Ishikawa (cell line): ENCODE measurements at regions not wholly inside any gene's neighbourhood (a gene's known extent, or its start where the extent isn't known, plus 50 kb on each side); places are given as distances from the start of the nearest gene placed in this dataset.

ENCODE experiments used
- CEBPB ChIP-seq: IDR thresholded peaks from 2 replicates; pipeline ENCODE4 v1.6.1; 2012
- CREB1 ChIP-seq: IDR thresholded peaks from 2 replicates; pipeline ENCODE4 v1.6.1; 2012; ENCODE audit warnings: low read depth
- EGR1 ChIP-seq: IDR thresholded peaks from 2 replicates; pipeline ENCODE4 v1.6.1; 2012
- EP300 ChIP-seq: IDR thresholded peaks from 2 replicates; pipeline ENCODE4 v1.6.1; 2012; ENCODE audit warnings: borderline replicate concordance
- FOXM1 ChIP-seq: IDR thresholded peaks from 2 replicates; pipeline ENCODE4 v1.6.1; 2012; ENCODE audit warnings: low read depth, borderline replicate concordance
- NFIC ChIP-seq: IDR thresholded peaks from 2 replicates; pipeline ENCODE4 v1.6.1; 2012
- RAD21 ChIP-seq: IDR thresholded peaks from 2 replicates; pipeline ENCODE4 v1.6.1; 2012; ENCODE audit warnings: low read depth
- TAF1 ChIP-seq: IDR thresholded peaks from 2 replicates; pipeline ENCODE4 v1.6.1; 2012; ENCODE audit warnings: low read depth, mild to moderate bottlenecking
- TCF12 ChIP-seq: IDR thresholded peaks from 2 replicates; pipeline ENCODE4 v1.6.1; 2012; ENCODE audit warnings: low read depth
- TEAD4 ChIP-seq: IDR thresholded peaks from 2 replicates; pipeline ENCODE4 v1.6.1; 2012
- YY1 ChIP-seq: IDR thresholded peaks from 2 replicates; pipeline ENCODE4 v1.6.1; 2012; ENCODE audit warnings: low read depth
- ZBTB7A ChIP-seq: IDR thresholded peaks from 2 replicates; pipeline ENCODE4 v1.6.1; 2012; ENCODE audit warnings: low read depth
- TF ChIP-seq, protein P1 (sequence below): IDR thresholded peaks from 2 replicates; pipeline ENCODE4 v1.6.1; 2012
- TF ChIP-seq, protein P2 (sequence below): IDR thresholded peaks from 2 replicates; pipeline ENCODE4 v1.6.1; 2012
- TF ChIP-seq, protein P3 (sequence below): IDR thresholded peaks from 2 replicates; pipeline ENCODE4 v1.6.1; 2012; ENCODE audit warnings: low read depth, mild to moderate bottlenecking

DNA sequence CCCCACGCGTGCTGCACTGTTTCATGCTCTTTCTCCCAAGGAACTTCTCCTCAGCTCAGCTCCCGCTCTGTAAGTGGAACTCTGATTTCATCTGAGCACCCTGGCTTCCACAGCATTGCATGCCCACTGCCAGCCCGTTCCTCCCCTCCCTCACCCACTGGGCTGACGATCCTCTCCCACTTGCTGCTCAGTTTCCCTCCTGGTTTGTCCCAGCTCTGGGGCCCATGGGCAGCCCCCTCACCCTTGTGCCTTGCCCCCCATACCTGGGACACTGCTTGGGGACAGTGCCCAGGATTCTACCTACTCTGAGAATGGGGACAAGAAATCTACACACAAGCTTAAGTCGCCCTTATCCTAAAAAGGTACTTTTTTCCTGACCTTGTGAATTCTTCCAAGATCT, 115.9 kb upstream of the C1QTNF9B start:
- TF ChIP-seq CREB1, result no peak
- TF ChIP-seq, protein P1, sequence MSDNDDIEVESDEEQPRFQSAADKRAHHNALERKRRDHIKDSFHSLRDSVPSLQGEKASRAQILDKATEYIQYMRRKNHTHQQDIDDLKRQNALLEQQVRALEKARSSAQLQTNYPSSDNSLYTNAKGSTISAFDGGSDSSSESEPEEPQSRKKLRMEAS, result no peak

DNA sequence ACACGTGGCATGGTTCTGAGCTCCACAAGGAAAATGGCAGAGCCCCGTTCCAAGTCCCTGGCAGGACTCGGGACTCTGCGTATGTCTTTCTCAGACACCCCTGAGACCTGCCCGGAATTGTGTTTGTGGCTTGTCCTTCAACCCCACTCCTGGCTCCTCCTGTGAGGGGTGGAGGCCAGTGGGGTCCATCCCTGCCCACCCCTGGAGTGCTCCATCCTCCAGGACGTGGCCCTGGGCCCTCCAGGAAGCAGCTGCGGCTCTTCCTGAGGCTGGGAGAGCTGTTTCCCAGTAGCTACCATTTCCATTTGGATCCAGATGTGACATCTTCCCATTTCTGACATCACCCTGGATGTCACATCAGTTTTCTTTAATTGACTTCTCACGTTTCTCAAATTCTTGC, 118.7 kb upstream of the C1QTNF9B start:
- no peak for TF ChIP-seq TCF12
- no peak for TF ChIP-seq YY1
- no peak for TF ChIP-seq EGR1
- TF ChIP-seq FOXM1, result no peak
- TF ChIP-seq RAD21, result no peak
- TF ChIP-seq CREB1, result no peak
- no peak for TF ChIP-seq ZBTB7A
- TF ChIP-seq CEBPB, result no peak
- TF ChIP-seq, protein P2, sequence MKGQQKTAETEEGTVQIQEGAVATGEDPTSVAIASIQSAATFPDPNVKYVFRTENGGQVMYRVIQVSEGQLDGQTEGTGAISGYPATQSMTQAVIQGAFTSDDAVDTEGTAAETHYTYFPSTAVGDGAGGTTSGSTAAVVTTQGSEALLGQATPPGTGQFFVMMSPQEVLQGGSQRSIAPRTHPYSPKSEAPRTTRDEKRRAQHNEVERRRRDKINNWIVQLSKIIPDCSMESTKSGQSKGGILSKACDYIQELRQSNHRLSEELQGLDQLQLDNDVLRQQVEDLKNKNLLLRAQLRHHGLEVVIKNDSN, result no peak
- TF ChIP-seq EP300, result no peak
- no peak for TF ChIP-seq NFIC
- TF ChIP-seq TEAD4, result no peak
- TF ChIP-seq, protein P3, sequence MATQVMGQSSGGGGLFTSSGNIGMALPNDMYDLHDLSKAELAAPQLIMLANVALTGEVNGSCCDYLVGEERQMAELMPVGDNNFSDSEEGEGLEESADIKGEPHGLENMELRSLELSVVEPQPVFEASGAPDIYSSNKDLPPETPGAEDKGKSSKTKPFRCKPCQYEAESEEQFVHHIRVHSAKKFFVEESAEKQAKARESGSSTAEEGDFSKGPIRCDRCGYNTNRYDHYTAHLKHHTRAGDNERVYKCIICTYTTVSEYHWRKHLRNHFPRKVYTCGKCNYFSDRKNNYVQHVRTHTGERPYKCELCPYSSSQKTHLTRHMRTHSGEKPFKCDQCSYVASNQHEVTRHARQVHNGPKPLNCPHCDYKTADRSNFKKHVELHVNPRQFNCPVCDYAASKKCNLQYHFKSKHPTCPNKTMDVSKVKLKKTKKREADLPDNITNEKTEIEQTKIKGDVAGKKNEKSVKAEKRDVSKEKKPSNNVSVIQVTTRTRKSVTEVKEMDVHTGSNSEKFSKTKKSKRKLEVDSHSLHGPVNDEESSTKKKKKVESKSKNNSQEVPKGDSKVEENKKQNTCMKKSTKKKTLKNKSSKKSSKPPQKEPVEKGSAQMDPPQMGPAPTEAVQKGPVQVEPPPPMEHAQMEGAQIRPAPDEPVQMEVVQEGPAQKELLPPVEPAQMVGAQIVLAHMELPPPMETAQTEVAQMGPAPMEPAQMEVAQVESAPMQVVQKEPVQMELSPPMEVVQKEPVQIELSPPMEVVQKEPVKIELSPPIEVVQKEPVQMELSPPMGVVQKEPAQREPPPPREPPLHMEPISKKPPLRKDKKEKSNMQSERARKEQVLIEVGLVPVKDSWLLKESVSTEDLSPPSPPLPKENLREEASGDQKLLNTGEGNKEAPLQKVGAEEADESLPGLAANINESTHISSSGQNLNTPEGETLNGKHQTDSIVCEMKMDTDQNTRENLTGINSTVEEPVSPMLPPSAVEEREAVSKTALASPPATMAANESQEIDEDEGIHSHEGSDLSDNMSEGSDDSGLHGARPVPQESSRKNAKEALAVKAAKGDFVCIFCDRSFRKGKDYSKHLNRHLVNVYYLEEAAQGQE, result no peak
- TF ChIP-seq, protein P1, result no peak
- TF ChIP-seq TAF1, result no peak

DNA sequence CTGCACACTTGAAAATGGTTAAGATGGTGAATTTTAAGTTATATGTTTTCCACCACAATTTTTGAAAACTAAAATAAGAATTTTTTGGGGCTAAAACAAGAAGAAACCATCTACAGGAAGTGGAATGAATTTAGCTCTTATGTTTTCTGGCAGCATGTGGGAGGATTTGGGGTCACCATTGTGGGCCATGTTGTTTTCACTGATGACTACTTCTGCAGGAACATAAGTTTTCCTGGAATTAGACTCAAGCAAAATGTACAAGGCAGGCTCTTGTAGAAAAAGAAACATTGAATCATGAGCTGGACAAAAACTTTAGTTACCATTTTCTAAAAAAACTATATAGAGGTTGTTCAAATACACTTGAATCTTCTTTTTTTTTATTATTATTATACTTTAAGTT, 125.3 kb upstream of the C1QTNF9B start:
- TF ChIP-seq, protein P3, result no peak
- TF ChIP-seq, protein P2, result no peak
- TF ChIP-seq RAD21 (no peak), TAF1 (no peak), TCF12 (no peak)

DNA sequence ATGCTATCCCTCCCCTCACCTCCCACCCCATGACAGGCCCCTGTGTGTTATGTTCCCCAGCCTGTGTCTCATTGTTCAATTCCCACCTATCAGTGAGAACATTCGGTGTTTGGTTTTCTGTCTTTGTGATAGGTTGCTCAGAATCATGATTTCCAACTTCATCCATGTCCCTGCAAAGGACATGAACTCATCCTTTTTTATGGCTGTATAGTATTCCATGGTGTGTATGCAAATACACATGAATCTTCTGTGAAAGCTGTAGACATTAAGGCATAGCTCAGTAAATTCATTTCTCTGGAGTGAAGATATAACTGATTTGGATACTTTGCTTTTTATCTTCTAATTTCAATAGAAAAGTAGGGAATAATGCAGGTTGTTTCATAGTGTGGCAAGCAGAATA, 125.8 kb upstream of the C1QTNF9B start:
- TF ChIP-seq, protein P3, result no peak
- TF ChIP-seq TCF12 (no peak), CEBPB (no peak), TEAD4 (no peak), RAD21 (no peak), FOXM1 (no peak), YY1 (no peak), TAF1 (no peak), CREB1 (no peak), ZBTB7A (no peak), EGR1 (no peak), EP300 (no peak), NFIC (no peak)
- TF ChIP-seq, protein P1, result no peak
- TF ChIP-seq, protein P2, result no peak

DNA sequence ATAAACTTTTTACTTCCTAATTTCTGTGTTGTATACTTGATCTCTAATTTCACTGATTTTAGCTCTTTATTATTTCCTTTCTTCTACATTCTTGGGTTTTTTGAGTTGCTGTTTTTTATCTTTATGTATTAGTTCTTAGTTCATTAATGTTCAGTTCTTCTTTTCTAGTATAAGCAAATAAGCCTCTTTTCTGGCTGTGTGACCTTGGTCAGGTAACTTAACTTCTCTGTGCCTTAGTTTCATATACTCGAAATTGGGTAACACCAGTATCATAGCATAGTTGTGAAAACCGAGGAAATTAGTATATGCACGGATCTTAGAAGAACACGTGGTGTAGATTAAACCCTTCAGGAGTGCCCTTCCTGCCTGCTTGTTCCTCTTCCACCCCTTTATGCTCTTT, 130.2 kb upstream of the C1QTNF9B start:
- no peak for TF ChIP-seq RAD21
- TF ChIP-seq EP300, result no peak
- TF ChIP-seq TAF1, result no peak
- TF ChIP-seq, protein P2, result no peak
- TF ChIP-seq TCF12, result no peak
- no peak for TF ChIP-seq FOXM1
- TF ChIP-seq NFIC, result no peak
- no peak for TF ChIP-seq YY1
- TF ChIP-seq CEBPB, result no peak
- TF ChIP-seq, protein P3, result no peak
- TF ChIP-seq, protein P1, result no peak
- TF ChIP-seq ZBTB7A, result no peak
- TF ChIP-seq TEAD4, result no peak
- no peak for TF ChIP-seq CREB1
